ENCODE measurements at regions not wholly inside any gene's neighbourhood (a gene's known extent, or its start where the extent isn't known, plus 50 kb on each side); places are given as distances from the start of the nearest gene placed in this dataset.

GRCh38 chr5:73286896-73287295, 113.9 kb downstream of the TMEM174 start:
- Mint-ChIP-seq H3K27ac (ENCODE audit: unreplicated experiment) (no peak overlapping the region), H3K4me3 (ENCODE audit: unreplicated experiment) (no peak overlapping the region), H3K27me3 (ENCODE audit: unreplicated experiment) (peaks cover 9% of the 10 kb centered on the region), H3K4me1 (ENCODE audit: unreplicated experiment) (peaks cover 19% of the 10 kb centered on the region), H3K9me3 (ENCODE audit: unreplicated experiment) (peaks cover 3% of the 10 kb centered on the region), H3K36me3 (ENCODE audit: unreplicated experiment) (no peaks in the 10 kb centered on the region)
- TF ChIP-seq CTCF (IDR thresholded peaks at IDR 0.05), result no peak
- DNase-seq (ENCODE audit: extremely low spot score, unreplicated experiment), result no peak

- no peaks in the 10 kb centered on the region for H3K36me3 Mint-ChIP-seq (ENCODE audit: unreplicated experiment)
Observed at GRCh38 chr5:73284985-73285384, 112.0 kb downstream of the TMEM174 start.

DNA sequence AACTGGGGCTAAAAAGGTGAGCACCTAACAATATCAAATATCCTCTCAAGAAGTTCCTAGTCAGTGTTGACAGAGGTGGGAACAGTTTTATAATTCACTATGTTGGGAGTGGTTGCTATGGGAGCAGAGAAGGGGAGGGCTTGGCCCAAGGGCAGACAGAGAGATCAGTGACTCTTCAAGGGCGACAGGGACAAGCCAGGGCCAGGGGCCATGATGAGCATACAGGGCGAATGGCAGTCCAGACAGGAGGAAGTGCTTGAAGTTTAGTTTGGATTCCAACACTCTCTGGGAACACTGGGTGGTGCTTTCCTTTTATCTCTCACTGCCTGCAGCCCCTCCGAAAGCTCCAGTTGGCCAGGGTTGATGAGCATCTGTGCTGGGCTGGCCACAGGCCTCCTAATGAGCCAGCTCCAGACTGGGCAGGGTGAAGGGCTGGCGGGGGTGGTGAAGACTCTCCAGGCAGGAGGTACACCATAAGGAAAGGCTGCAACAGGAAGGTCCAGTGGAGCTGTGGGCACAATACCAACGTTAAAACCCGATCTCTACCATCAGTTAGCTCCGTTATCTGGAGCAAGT, 111.3 kb downstream of the TMEM174 start:
- Mint-ChIP-seq H3K4me3 (ENCODE audit: unreplicated experiment) (no peak overlapping the region), H3K36me3 (ENCODE audit: unreplicated experiment) (no peaks in the 10 kb centered on the region), H3K4me1 (ENCODE audit: unreplicated experiment) (peaks cover 44% of the 10 kb centered on the region), H3K27me3 (ENCODE audit: unreplicated experiment) (peaks cover 5% of the 10 kb centered on the region), H3K9me3 (ENCODE audit: unreplicated experiment) (peaks cover 3% of the 10 kb centered on the region), H3K27ac (ENCODE audit: unreplicated experiment) (no peak overlapping the region)
- TF ChIP-seq CTCF (IDR thresholded peaks at IDR 0.05), result no peak
- DNase-seq (ENCODE audit: extremely low spot score, unreplicated experiment), result no peak

More at GRCh38 chr5:73284985-73285384, 112.0 kb downstream of the TMEM174 start:
- H3K27ac Mint-ChIP-seq (ENCODE audit: unreplicated experiment), result no peak overlapping the region
- H3K4me1 Mint-ChIP-seq (ENCODE audit: unreplicated experiment), result peaks cover 37% of the 10 kb centered on the region
- TF ChIP-seq CTCF (IDR thresholded peaks at IDR 0.05), result no peak
- DNase-seq (ENCODE audit: extremely low spot score, unreplicated experiment), result no peak
- H3K4me3 Mint-ChIP-seq (ENCODE audit: unreplicated experiment), result no peak overlapping the region
- peaks cover 9% of the 10 kb centered on the region for H3K27me3 Mint-ChIP-seq (ENCODE audit: unreplicated experiment)
- H3K9me3 Mint-ChIP-seq (ENCODE audit: unreplicated experiment), result peaks cover 3% of the 10 kb centered on the region

GRCh38 chr5:73282923-73283322, 109.9 kb downstream of the TMEM174 start:
- Mint-ChIP-seq H3K4me1 (ENCODE audit: unreplicated experiment) (peaks cover 45% of the 10 kb centered on the region), H3K27ac (ENCODE audit: unreplicated experiment) (no peak overlapping the region), H3K36me3 (ENCODE audit: unreplicated experiment) (no peaks in the 10 kb centered on the region), H3K9me3 (ENCODE audit: unreplicated experiment) (peaks cover 3% of the 10 kb centered on the region), H3K27me3 (ENCODE audit: unreplicated experiment) (no peaks in the 10 kb centered on the region), H3K4me3 (ENCODE audit: unreplicated experiment) (no peak overlapping the region)
- no peak for DNase-seq (ENCODE audit: extremely low spot score, unreplicated experiment)
- no peak for TF ChIP-seq CTCF (IDR thresholded peaks at IDR 0.05)

GRCh38 chr5:73282383-73282782, 109.4 kb downstream of the TMEM174 start:
- H3K9me3 Mint-ChIP-seq (ENCODE audit: unreplicated experiment), result peaks cover under 1% of the 10 kb centered on the region
- no peaks in the 10 kb centered on the region for H3K27me3 Mint-ChIP-seq (ENCODE audit: unreplicated experiment)
- no peak for TF ChIP-seq CTCF (IDR thresholded peaks at IDR 0.05)
- H3K4me3 Mint-ChIP-seq (ENCODE audit: unreplicated experiment), result no peak overlapping the region
- no peak for DNase-seq (ENCODE audit: extremely low spot score, unreplicated experiment)
- no peaks in the 10 kb centered on the region for H3K36me3 Mint-ChIP-seq (ENCODE audit: unreplicated experiment)
- no peak overlapping the region for H3K27ac Mint-ChIP-seq (ENCODE audit: unreplicated experiment)
- H3K4me1 Mint-ChIP-seq (ENCODE audit: unreplicated experiment), result peaks cover 45% of the 10 kb centered on the region
